ENCODE measurements at regions not wholly inside any gene's neighbourhood (a gene's known extent, or its start where the extent isn't known, plus 50 kb on each side); places are given as distances from the start of the nearest gene placed in this dataset.

DNA sequence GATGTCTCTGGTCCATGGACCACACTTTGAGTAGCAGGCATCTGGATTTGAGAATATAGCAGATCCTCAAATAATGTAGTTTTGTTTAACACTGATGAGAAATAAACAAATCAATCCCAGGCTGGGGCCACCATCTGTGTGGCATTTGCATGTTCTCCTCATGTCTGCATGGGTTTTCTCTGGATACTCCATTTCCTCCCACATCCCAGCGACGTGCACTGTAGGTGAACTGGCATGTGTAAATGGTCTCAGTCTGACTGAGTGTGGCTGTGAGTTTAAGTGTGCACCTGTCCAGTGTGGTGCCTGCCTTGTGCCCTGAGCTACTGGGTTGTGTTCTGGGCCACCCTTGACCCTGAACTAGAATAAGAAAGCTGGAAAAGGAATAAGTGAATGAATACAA lies 66.3 kb upstream of the NANOGP8 start:
- TF ChIP-seq, protein P1, sequence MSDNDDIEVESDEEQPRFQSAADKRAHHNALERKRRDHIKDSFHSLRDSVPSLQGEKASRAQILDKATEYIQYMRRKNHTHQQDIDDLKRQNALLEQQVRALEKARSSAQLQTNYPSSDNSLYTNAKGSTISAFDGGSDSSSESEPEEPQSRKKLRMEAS (IDR thresholded peaks at IDR 0.05; ENCODE audit: insufficient read depth, insufficient read length), result no peak
- TF ChIP-seq CTCF (IDR thresholded peaks at IDR 0.05; ENCODE audit: extremely low read depth in 1 of 2, insufficient read depth in 1 of 2, low read depth in 1 of 2, low read length in 2 of 2), result no peak

Data from endothelial cell of umbilical vein (primary cell).